ENCODE measurements at regions not wholly inside any gene's neighbourhood (a gene's known extent, or its start where the extent isn't known, plus 50 kb on each side); places are given as distances from the start of the nearest gene placed in this dataset.

- TF ChIP-seq CTCF (conservative IDR thresholded peaks at IDR 0.05 in 1 of 2, IDR thresholded peaks at IDR 0.05 in 1 of 2; ENCODE audit: extremely low read depth in 1 of 2, insufficient read depth in 1 of 2, low read depth in 1 of 2, low read length in 2 of 2) (no peak), EZH2 (IDR thresholded peaks at IDR 0.05; ENCODE audit: borderline replicate concordance, low read length) (no peak)
These were observed 121.8 kb downstream of the TENT5A start for GRCh38 chr6:81630719-81631118.
